Stimulated activated CD4-positive, alpha-beta T cell treated with anti-CD3 and anti-CD28 coated beads, Interleukin-2, amount 100 ng/mL, for 24 hours (primary cell): ENCODE measurements at regions not wholly inside any gene's neighbourhood (a gene's known extent, or its start where the extent isn't known, plus 50 kb on each side); places are given as distances from the start of the nearest gene placed in this dataset.
"Not testable (repeated sequence)": the region's sequence is repeated elsewhere in the genome, so short reads cannot be mapped to it uniquely, and the experiment has no call there.

Experiments
- DNase-seq, 2 donors: peaks; one replicate each; pipeline ENCODE4 v3.0.0-alpha.2; 2020

GRCh38 chr4:152190907-152191306 is 345.0 kb downstream of the FBXW7 start:
- DNase-seq, result no peak

- no peak for DNase-seq
Observed at GRCh38 chr4:152189451-152190179, 346.3 kb downstream of the FBXW7 start.

DNA sequence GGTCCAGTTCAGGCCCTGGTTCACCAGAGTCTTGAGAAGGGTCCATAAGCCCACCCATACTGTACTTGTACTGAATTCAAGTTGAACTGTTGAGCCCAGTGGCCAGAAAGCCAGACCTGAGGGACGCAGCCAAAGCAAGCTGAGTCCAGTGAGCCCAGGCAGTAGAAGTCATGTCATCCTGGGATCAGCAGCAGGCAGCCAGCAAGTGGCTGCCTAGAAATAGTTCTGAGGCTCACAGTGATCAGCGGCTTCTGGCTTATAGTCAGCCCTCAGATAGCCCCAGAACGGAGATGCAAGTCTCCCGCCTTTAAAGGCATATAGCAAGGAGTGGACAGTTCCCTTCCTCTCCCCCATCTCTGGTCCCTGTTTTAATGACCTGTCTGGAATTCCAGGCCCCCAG is 347.1 kb downstream of the FBXW7 start:
- DNase-seq, result no peak

- DNase-seq, result no peak
Observed at GRCh38 chr4:152187693-152188092, 348.2 kb downstream of the FBXW7 start.

DNA sequence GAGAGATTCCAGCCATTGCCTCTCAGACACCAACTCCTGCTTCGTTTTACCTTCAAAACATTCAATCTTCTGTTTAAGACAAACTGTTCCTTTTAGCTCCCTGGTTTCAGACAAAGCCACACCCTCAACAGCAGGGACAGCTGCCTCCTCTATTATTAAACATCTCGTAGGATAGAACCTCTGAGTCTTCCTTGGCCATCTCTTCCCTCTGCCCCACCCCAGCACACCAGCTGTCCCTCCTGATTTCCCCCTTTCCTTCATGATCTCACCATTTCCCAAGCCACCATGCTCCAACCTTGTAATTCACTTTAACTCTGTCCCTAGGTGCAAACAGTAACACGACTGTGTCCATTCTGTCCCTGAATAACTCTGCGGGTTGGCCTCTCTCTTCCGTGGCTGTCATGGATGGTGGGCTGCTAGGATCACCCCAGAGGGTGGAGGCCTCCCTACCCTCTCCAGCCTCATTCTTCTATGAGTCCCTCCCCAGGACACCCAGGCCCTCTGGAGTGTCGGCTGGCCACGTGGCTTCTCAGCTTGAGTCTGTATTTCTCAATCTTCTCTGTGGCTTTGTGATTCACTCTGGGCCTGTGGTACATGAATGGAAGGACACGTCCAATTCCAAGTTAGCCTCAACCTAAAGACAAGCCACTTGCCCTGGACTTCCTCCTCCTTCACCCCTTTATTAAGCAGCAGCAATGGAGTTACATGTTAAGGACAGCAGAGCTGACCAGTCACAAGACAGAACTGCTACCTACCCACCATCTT is 349.9 kb downstream of the FBXW7 start:
- DNase-seq, result no peak

DNA sequence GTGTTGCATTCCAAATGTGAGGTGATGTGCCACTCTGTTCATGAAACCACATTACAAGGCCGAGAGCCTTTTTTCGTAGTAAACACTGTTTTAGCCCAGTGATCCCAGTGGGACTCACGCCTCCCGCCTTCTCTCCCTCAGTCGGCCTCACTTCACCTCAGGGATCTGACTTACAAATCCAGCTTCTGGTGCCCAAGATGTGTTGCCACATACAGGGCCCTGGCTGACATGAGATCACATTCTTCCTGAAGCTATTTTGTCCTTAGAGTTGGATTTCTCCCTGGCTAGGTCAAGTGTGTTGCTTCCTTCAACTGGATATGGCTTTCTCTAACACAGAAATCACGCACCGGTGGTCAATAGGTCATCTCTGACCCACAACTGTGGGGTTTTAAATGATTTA is 354.7 kb downstream of the FBXW7 start:
- no peak for DNase-seq

DNA sequence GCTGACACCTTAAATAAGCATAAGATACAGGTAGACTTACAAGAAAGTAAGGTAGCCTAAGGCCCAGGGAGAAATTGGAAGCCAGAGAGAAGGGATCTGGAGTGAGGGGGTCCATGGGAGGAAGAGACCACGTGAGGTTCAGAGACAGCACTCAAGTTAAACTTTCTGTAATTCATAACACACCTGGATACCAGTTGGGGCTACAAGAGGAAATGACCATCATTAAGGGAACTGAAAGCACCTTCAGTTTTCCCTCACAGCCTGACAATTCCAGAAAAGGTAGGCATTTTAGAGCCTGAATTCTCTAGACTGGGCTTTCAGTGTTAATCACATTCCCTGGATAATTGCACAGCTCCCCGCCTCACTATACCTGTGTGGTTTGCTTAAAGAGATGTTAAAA is 355.5 kb downstream of the FBXW7 start:
- DNase-seq, result no peak

DNA sequence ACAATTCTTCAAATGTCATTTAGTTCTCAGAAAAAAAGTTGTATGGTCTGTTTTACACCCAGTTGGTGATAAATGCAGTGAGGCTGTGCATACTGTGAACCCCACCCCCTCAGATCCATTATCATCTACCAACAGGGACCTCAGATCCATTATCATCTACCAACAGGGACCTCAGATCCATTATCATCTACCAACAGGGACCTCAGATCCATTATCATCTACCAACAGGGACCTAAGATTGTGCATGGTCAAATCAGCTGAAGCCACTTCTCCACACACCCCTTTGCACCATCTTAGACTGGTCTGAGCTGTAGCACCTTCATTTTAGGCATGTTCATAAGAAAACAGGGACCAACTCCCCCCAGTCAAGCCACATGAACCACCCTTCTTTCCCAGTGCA is 358.4 kb downstream of the FBXW7 start:
- DNase-seq, result not testable (repeated sequence)

GRCh38 chr4:152176627-152177214 is 359.2 kb downstream of the FBXW7 start:
- no peak for DNase-seq

GRCh38 chr4:152175586-152175985 is 360.3 kb downstream of the FBXW7 start:
- DNase-seq, result no peak

- no peak for DNase-seq
Observed at GRCh38 chr4:152172146-152172545, 363.7 kb downstream of the FBXW7 start.

DNA sequence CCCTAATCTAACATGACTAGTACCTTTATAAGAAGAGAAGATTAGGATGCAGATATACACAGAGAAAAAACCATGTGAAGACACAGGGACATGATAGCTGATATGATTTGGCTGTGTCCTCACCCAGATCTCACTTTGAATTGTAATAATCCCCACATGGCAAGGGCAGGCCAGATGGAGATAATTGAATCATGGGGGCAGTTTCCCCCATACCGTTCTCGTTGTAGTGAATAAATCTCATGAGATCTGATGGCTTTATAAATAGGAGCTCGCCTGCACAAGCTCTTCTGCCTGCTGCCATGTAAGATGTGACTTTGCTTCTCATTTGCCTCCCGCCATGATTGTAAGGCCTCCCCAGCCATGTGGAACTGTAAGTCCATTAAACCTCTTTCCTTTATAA is 364.3 kb downstream of the FBXW7 start:
- DNase-seq, result no peak

- no peak for DNase-seq
Observed at GRCh38 chr4:152169683-152170082, 366.2 kb downstream of the FBXW7 start.

GRCh38 chr4:152168987-152169616 is 366.8 kb downstream of the FBXW7 start:
- DNase-seq, result no peak

GRCh38 chr4:152166567-152166966 is 369.3 kb downstream of the FBXW7 start:
- no peak for DNase-seq

DNA sequence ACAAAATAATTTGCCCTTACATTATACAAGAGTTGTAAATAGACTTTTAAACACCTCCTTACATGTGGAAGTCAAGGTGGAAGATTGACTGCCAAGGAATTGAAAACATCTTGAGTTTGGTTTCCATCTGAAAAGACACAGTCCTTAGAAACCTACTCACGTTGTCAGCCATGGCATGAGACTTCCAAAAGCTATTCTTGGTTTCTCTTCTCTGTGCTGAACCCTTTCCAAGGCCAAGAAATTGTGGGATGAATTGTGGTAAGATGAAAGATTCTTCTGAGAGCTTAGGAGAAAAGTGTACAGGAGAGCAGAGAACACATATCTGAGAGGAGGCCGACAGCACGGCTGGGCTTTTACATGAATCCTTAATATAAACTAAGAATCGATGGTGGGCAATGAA is 370.0 kb downstream of the FBXW7 start:
- no peak for DNase-seq

- DNase-seq, result no peak
Observed at GRCh38 chr4:152165146-152165545, 370.7 kb downstream of the FBXW7 start.

- DNase-seq, result no peak
Observed at GRCh38 chr4:152164561-152164960, 371.3 kb downstream of the FBXW7 start.

- no peak for DNase-seq
Observed at GRCh38 chr4:152162331-152162697, 373.6 kb downstream of the FBXW7 start.

- DNase-seq, result no peak
Observed at GRCh38 chr4:152161676-152162330, 374.1 kb downstream of the FBXW7 start.

DNA sequence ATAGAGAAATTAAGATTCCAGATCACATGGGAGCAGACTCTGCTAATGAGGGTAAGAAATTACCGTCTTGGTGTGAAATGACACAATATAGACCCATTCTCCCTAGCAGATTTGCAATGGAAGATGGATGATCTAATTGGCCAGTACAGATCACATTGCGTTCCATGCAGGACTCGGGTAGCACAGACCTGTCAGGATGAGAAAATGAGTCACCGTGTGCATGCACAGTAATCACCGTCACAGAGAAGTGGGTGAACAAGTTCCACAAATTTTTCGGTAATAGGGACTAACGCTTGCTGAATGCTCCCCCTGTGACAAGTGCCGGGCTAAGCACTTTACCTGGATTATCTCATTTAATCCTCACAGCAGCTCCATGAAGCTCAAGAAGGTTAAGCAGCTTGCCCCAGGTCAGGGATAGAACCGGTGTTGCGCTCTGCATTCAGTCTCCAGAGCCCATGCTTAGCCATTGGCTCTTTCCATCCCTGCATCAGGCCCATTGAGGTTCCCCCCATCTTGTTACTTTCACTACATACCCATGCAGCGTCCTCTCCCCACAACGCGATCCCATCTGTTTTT is 375.6 kb downstream of the FBXW7 start:
- DNase-seq, result no peak

DNA sequence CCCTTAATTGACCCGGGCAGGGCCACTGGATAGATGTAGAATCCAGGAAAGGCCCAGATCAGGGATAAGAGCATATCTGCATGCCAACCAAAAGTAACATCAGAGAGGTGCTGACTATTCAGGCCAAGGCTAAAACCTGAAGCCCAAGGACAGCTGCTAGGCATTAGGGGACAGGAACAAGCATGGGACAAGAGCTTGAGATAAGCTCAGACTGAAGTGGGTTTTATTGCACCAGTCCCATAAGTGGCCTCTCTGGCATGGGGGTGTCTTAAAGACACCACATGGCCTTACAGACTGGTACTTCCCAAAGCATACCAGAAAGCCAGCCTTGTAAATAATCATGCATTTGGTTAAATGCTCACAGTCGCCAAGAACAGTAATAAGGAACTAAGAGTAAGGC is 376.1 kb downstream of the FBXW7 start:
- DNase-seq, result no peak

- no peak for DNase-seq
Observed at GRCh38 chr4:152158225-152158624, 377.7 kb downstream of the FBXW7 start.
